Motor neuron (in vitro differentiated cells): ENCODE measurements at regions not wholly inside any gene's neighbourhood (a gene's known extent, or its start where the extent isn't known, plus 50 kb on each side); places are given as distances from the start of the nearest gene placed in this dataset.
A peak's percentile ranks its signal among the peaks of the same experiment; 100 is the strongest.

Source experiments
- ATAC-seq, 8 experiments: fragments of 200-7000 bp; cut with Tn5 transposase; replicated peaks in 6 of 8; 2 replicates each; pipeline ENCODE4 v1.8.0; 2021; ENCODE audit warnings: mild to moderate bottlenecking in 8 of 8, moderate library complexity in 8 of 8
- H3K27ac ChIP-seq, 2 donors: fragments of 250-450 bp; sonication (Bioruptor Pico); 2 replicates each; pipeline ENCODE4 v1.9.0; 2021; ENCODE audit warnings: antibody characterized with exemption in 2 of 2, mild to moderate bottlenecking in 2 of 2, moderate library complexity in 1 of 2
- H3K4me1 ChIP-seq, 2 donors: fragments of 250-450 bp; sonication (Bioruptor Pico); replicated peaks in 1 of 2; 2 replicates each; pipeline ENCODE4 v1.6.1; 2021; ENCODE audit warnings: antibody characterized with exemption in 2 of 2, mild to moderate bottlenecking in 2 of 2, moderate library complexity in 1 of 2
- H3K4me3 ChIP-seq, 5 donors: fragments of 250-450 bp; sonication (Bioruptor Pico); 2 replicates each; pipeline ENCODE4 v1.9.0; 2021; ENCODE audit warnings: antibody characterized with exemption in 5 of 5, mild to moderate bottlenecking in 5 of 5, moderate library complexity in 4 of 5
- WGBS, 10 experiments: fragments of 450-650 bp; shearing (Covaris generic); methylation state at CpG; one replicate each; pipeline ENCODE4 v1.0.0; 2022; 5-methylcytosine and 5-hydroxymethylcytosine counted together
- in situ Hi-C, 9 experiments: fragments of 400-800 bp; cut with MboI; loops; one replicate each; pipeline ENCODE4 v1.15.0; 2021; ENCODE audit warnings: low sequenced_read_pairs in 9 of 9, low pct_unique_long_range_greater_than_20kb in 2 of 9; ENCODE audit not compliant: unreplicated experiment in 9 of 9

DNA sequence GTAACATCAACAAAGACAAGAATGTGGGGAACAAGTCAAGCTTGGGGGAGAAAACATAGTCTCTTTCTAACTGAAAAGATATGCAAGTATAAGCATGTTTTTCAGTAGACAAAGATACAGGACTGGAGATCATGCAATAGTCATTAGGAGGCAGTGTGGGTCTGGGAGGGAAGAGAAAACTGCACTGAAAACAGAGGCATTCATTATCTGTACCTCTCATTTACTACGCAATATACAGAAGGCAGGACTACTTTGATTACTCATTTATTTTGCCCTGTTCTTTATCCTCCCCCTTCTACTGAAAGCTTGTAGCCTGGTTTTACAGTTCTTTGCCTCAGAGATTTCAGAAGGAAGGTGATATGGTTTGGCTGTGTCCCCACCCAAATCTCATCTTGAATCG, 341.2 kb downstream of the CRPPA start:
- Histone ChIP-seq H3K4me3 (no peak overlapping the region), H3K4me1 (peaks cover 0 to 2% of the 10 kb centered on the region in 2 donors), H3K27ac (no peak overlapping the region)
- in situ Hi-C loops: loop anchor here in 4 of 9 experiments (10.0 to 25.0 kb wide), 4 partner anchors 482 to 832 kb away; no protein-coding TSS in a partner anchor
- 86 to 100% (median 100%) methylated on average over 1 to 2 of the region's 2 CpGs; no CpG with 5 or more reads in 3 of the 10 experiments for WGBS, 10 experiments
- no peak for ATAC-seq

GRCh38 chr7:16079723-16080122, 341.6 kb downstream of the CRPPA start:
- ATAC-seq: no peak
- in situ Hi-C loops: loop anchor here in 5 of 9 experiments (10.0 to 25.0 kb wide), 5 partner anchors 483 to 1355 kb away; no protein-coding TSS in a partner anchor
- 0 to 100% (median 92%) methylated on average over 1 to 3 of the region's 3 CpGs; no CpG with 5 or more reads in 1 of the 10 experiments for WGBS, 10 experiments
- Histone ChIP-seq H3K27ac (no peak overlapping the region), H3K4me3 (no peak overlapping the region), H3K4me1 (peaks cover 0 to 2% of the 10 kb centered on the region in 2 donors)

- Histone ChIP-seq H3K27ac (no peak overlapping the region), H3K4me3 (no peak overlapping the region), H3K4me1 (peaks cover 0 to 2% of the 10 kb centered on the region in 2 donors)
- 0 to 42% (median 25%) methylated on average over 1 to 3 of the region's 3 CpGs; no CpG with 5 or more reads in 3 of the 10 experiments for WGBS, 10 experiments
- peak in 7 of 8 experiments; percentile 50 to 71 (median 57) for ATAC-seq
- in situ Hi-C loops: loop anchor here in 4 of 9 experiments (10.0 to 25.0 kb wide), 5 partner anchors 484 to 1354 kb away; no protein-coding TSS in a partner anchor
These were observed 343.0 kb downstream of the CRPPA start for GRCh38 chr7:16078076-16078952.

GRCh38 chr7:16071246-16071857, 350.0 kb downstream of the CRPPA start:
- ATAC-seq: peak in 5 of 8 experiments; percentile 41 to 72 (median 57)
- H3K4me3 ChIP-seq: no peak overlapping the region
- WGBS, 10 experiments: 0 to 43% (median 20%) methylated on average over 1 to 6 of the region's 6 CpGs
- in situ Hi-C loops: loop anchor here in 7 of 9 experiments (10.0 to 25.0 kb wide), 10 partner anchors 334 to 1359 kb away; partner anchors contain the start of gene AGMO (in 1 of the 7)
- no peaks in the 10 kb centered on the region for H3K4me1 ChIP-seq
- H3K27ac ChIP-seq: no peak overlapping the region

- 73 to 100% (median 92%) methylated on average over 2 to 3 of the region's 3 CpGs for WGBS, 10 experiments
- no peak overlapping the region for H3K27ac ChIP-seq
- no peak for ATAC-seq
- no peaks in the 10 kb centered on the region for H3K4me1 ChIP-seq
- in situ Hi-C loops: loop anchor here in 7 of 9 experiments (10.0 to 25.0 kb wide), 10 partner anchors 334 to 1359 kb away; partner anchors contain the start of gene AGMO (in 1 of the 7)
- no peak overlapping the region for H3K4me3 ChIP-seq
These were observed 350.5 kb downstream of the CRPPA start for GRCh38 chr7:16070806-16071205.

GRCh38 chr7:16069998-16070397, 351.3 kb downstream of the CRPPA start:
- in situ Hi-C loops: loop anchor here in 7 of 9 experiments (10.0 to 25.0 kb wide), 10 partner anchors 333 to 1358 kb away; partner anchors contain the start of gene AGMO (in 1 of the 7)
- no peak overlapping the region for H3K27ac ChIP-seq
- WGBS, 10 experiments: 72 to 95% (median 88%) methylated on average over 1 to 5 of the region's 5 CpGs; no CpG with 5 or more reads in 1 of the 10 experiments
- no peak for ATAC-seq
- H3K4me3 ChIP-seq: no peak overlapping the region
- no peaks in the 10 kb centered on the region for H3K4me1 ChIP-seq

DNA sequence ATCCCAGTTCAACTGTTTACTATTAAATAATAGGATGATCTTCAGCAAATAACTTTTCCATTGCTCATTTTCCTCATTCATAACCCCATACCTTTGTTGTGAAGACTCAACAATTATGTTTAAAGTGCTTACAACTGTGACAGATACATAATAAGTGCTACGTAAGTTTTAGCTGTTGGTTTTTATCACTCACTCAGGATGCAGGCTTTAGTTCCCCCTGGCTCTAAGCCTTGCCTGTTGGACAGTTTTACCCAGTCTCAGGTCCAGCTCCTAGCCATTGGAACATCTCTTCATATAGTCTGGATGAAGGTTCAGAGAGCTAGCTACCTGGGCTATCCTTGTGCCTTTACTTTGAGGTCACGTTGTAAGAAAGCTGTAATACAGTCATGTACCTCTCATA, 353.2 kb downstream of the CRPPA start:
- ATAC-seq: no peak
- in situ Hi-C loops: loop anchor here in 7 of 9 experiments (25.0 kb wide), 8 partner anchors 331 to 1356 kb away; partner anchors contain the start of gene AGMO (in 1 of the 7)
- Histone ChIP-seq H3K4me3 (no peak overlapping the region), H3K4me1 (no peaks in the 10 kb centered on the region), H3K27ac (no peak overlapping the region)
- 80 to 100% (median 100%) methylated on average over 1 to 2 of the region's 2 CpGs; no CpG with 5 or more reads in 3 of the 10 experiments for WGBS, 10 experiments

GRCh38 chr7:16067711-16068110, 353.6 kb downstream of the CRPPA start:
- Histone ChIP-seq H3K4me3 (no peak overlapping the region), H3K4me1 (no peaks in the 10 kb centered on the region), H3K27ac (no peak overlapping the region)
- ATAC-seq: no peak
- in situ Hi-C loops: loop anchor here in 7 of 9 experiments (25.0 kb wide), 8 partner anchors 330 to 1355 kb away; partner anchors contain the start of gene AGMO (in 1 of the 7)
- WGBS, 10 experiments: 0 to 100% (median 58%) methylated on average over 1 to 6 of the region's 7 CpGs; no CpG with 5 or more reads in 1 of the 10 experiments

GRCh38 chr7:16066805-16067459, 354.4 kb downstream of the CRPPA start:
- no peak overlapping the region for H3K27ac ChIP-seq
- H3K4me3 ChIP-seq: no peak overlapping the region
- in situ Hi-C loops: loop anchor here in 7 of 9 experiments (25.0 kb wide), 8 partner anchors 330 to 1355 kb away; partner anchors contain the start of gene AGMO (in 1 of the 7)
- no peak for ATAC-seq
- WGBS, 10 experiments: 20 to 95% (median 58%) methylated on average over 1 to 5 of the region's 5 CpGs; no CpG with 5 or more reads in 1 of the 10 experiments
- H3K4me1 ChIP-seq: no peaks in the 10 kb centered on the region

GRCh38 chr7:16065939-16066338, 355.4 kb downstream of the CRPPA start:
- Histone ChIP-seq H3K4me3 (no peak overlapping the region), H3K4me1 (no peaks in the 10 kb centered on the region), H3K27ac (no peak overlapping the region)
- in situ Hi-C loops: loop anchor here in 7 of 9 experiments (25.0 kb wide), 8 partner anchors 329 to 1354 kb away; partner anchors contain the start of gene AGMO (in 1 of the 7)
- ATAC-seq: no peak

DNA sequence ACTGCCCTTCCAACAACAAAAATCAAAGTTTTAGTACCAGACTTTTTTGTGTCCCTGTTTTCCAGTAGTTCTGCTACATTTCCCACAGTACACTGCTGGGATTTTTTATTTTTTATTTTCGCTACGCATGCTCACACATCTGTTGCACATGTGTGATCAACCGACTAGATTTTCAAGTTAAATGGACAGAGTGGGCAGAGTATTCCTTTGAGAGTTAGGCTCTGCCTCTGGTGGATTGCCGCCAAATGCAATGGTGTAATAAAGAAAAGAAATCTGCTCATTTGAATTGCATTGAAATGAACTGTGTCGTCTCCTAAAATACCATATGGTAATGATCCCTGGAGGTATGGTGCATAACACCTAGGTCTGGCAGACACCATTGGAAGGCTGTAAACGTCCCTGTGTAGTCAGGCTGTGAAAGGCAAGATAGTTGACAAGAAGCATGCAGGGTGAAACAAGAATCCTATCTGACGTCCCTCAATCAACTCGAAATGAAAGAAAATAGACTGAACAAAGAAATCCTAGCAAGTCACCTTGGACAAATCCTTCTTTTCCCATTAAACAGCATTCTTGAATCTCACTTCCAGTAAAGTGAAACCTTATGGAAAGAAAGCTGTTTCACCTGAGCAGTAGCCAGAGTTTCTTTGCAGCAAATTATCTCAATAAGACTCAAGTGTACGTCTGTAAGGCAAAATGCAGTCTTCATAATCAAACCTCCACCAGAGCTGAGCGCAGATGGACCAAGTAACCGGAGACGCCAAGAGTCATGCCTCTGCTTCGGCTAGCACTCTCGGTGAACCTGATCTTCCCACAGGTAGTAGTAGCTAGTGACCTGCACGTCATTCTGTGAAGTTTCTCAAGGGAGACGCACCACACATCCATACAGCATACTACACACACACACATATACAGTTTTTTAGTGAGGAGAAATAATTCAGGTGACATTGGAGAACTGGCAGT, 357.3 kb downstream of the CRPPA start:
- Histone ChIP-seq H3K4me3 (no peak overlapping the region), H3K27ac (no peak overlapping the region), H3K4me1 (no peaks in the 10 kb centered on the region)
- peak in 3 of 8 experiments; percentile 92 to 93 (median 92) for ATAC-seq
- in situ Hi-C loops: loop anchor here in 7 of 9 experiments (25.0 kb wide), 8 partner anchors 327 to 1352 kb away; partner anchors contain the start of gene AGMO (in 1 of the 7)
- WGBS, 10 experiments: 30 to 100% (median 93%) methylated on average over 2 to 11 of the region's 16 CpGs; no CpG with 5 or more reads in 1 of the 10 experiments
